ENCODE measurements at regions not wholly inside any gene's neighbourhood (a gene's known extent, or its start where the extent isn't known, plus 50 kb on each side); places are given as distances from the start of the nearest gene placed in this dataset.
"Not testable (repeated sequence)": the region's sequence is repeated elsewhere in the genome, so short reads cannot be mapped to it uniquely, and the experiment has no call there.

GRCh38 chr15:98075441-98075840, 114.9 kb downstream of the ARRDC4 start:
- ATAC-seq = no peak
- Mint-ChIP-seq H3K27ac (no peak overlapping the region), H3K9me3 (peaks cover 3% of the 10 kb centered on the region), H3K4me1 (peaks cover 6% of the 10 kb centered on the region), H3K36me3 (no peaks in the 10 kb centered on the region), H3K27me3 (no peaks in the 10 kb centered on the region), H3K4me3 (no peak overlapping the region)

- no peak overlapping the region for H3K4me3 Mint-ChIP-seq
- H3K27me3 Mint-ChIP-seq = no peaks in the 10 kb centered on the region
- H3K4me1 Mint-ChIP-seq = peaks cover 6% of the 10 kb centered on the region
- H3K27ac Mint-ChIP-seq = no peak overlapping the region
- no peak for ATAC-seq
- peaks cover 2% of the 10 kb centered on the region for H3K9me3 Mint-ChIP-seq
- H3K36me3 Mint-ChIP-seq = no peaks in the 10 kb centered on the region
These were observed 115.7 kb downstream of the ARRDC4 start for GRCh38 chr15:98076021-98076816.

GRCh38 chr15:98077186-98077585, 116.7 kb downstream of the ARRDC4 start:
- no peak for ATAC-seq
- Mint-ChIP-seq H3K4me1 (peaks cover 6% of the 10 kb centered on the region), H3K27me3 (no peaks in the 10 kb centered on the region), H3K9me3 (no peaks in the 10 kb centered on the region), H3K4me3 (no peak overlapping the region), H3K36me3 (no peaks in the 10 kb centered on the region), H3K27ac (no peak overlapping the region)

- Mint-ChIP-seq H3K27me3 (no peaks in the 10 kb centered on the region), H3K4me3 (no peak overlapping the region), H3K36me3 (no peaks in the 10 kb centered on the region), H3K4me1 (peaks cover 6% of the 10 kb centered on the region), H3K27ac (no peak overlapping the region), H3K9me3 (no peaks in the 10 kb centered on the region)
- no peak for ATAC-seq
These were observed 120.3 kb downstream of the ARRDC4 start for GRCh38 chr15:98080791-98081190.

GRCh38 chr15:98083203-98083910, 122.9 kb downstream of the ARRDC4 start:
- ATAC-seq = no peak
- Mint-ChIP-seq H3K9me3 (peaks cover 5% of the 10 kb centered on the region), H3K27ac (no peak overlapping the region)

GRCh38 chr15:98085003-98085639, 124.6 kb downstream of the ARRDC4 start:
- Mint-ChIP-seq H3K36me3 (no peaks in the 10 kb centered on the region), H3K27ac (no peak overlapping the region), H3K4me3 (no peak overlapping the region), H3K4me1 (no peaks in the 10 kb centered on the region), H3K9me3 (peaks cover 5% of the 10 kb centered on the region), H3K27me3 (no peaks in the 10 kb centered on the region)
- no peak for ATAC-seq

More at GRCh38 chr15:98083203-98083910, 122.9 kb downstream of the ARRDC4 start:
- Mint-ChIP-seq H3K36me3 (no peaks in the 10 kb centered on the region), H3K4me3 (no peak overlapping the region), H3K4me1 (no peaks in the 10 kb centered on the region), H3K27me3 (no peaks in the 10 kb centered on the region)

GRCh38 chr15:98088307-98088945, 127.9 kb downstream of the ARRDC4 start:
- H3K36me3 Mint-ChIP-seq, H3K9me3 Mint-ChIP-seq, H3K4me3 Mint-ChIP-seq, H3K4me1 Mint-ChIP-seq, H3K27ac Mint-ChIP-seq, H3K27me3 Mint-ChIP-seq: not testable (repeated sequence)
- peak; percentile 45 for ATAC-seq

- H3K4me3 Mint-ChIP-seq, ATAC-seq, H3K36me3 Mint-ChIP-seq, H3K27ac Mint-ChIP-seq, H3K4me1 Mint-ChIP-seq, H3K27me3 Mint-ChIP-seq: not testable (repeated sequence)
- peaks cover 12% of the 10 kb centered on the region for H3K9me3 Mint-ChIP-seq
These were observed 128.8 kb downstream of the ARRDC4 start for GRCh38 chr15:98089352-98089751.

- H3K27ac Mint-ChIP-seq, H3K36me3 Mint-ChIP-seq, H3K4me1 Mint-ChIP-seq, ATAC-seq, H3K4me3 Mint-ChIP-seq, H3K9me3 Mint-ChIP-seq, H3K27me3 Mint-ChIP-seq: not testable (repeated sequence)
These were observed 137.5 kb downstream of the ARRDC4 start for GRCh38 chr15:98097986-98098385.

- not testable (repeated sequence) for H3K27me3 Mint-ChIP-seq, ATAC-seq, H3K4me3 Mint-ChIP-seq, H3K36me3 Mint-ChIP-seq, H3K27ac Mint-ChIP-seq, H3K4me1 Mint-ChIP-seq, H3K9me3 Mint-ChIP-seq
These were observed 140.1 kb downstream of the ARRDC4 start for GRCh38 chr15:98100606-98101005.

GRCh38 chr15:98103570-98103969, 143.1 kb downstream of the ARRDC4 start:
- ATAC-seq = no peak
- Mint-ChIP-seq H3K27ac (no peak overlapping the region), H3K4me1 (no peaks in the 10 kb centered on the region), H3K4me3 (no peak overlapping the region), H3K36me3 (no peaks in the 10 kb centered on the region), H3K9me3 (no peaks in the 10 kb centered on the region), H3K27me3 (no peaks in the 10 kb centered on the region)

- H3K27ac Mint-ChIP-seq, H3K36me3 Mint-ChIP-seq, H3K4me1 Mint-ChIP-seq, ATAC-seq, H3K4me3 Mint-ChIP-seq, H3K9me3 Mint-ChIP-seq, H3K27me3 Mint-ChIP-seq: not testable (repeated sequence)
These were observed 144.1 kb downstream of the ARRDC4 start for GRCh38 chr15:98104386-98105151.

GRCh38 chr15:98106615-98107194, 146.2 kb downstream of the ARRDC4 start:
- H3K4me1 Mint-ChIP-seq, ATAC-seq, H3K4me3 Mint-ChIP-seq, H3K36me3 Mint-ChIP-seq, H3K27me3 Mint-ChIP-seq, H3K27ac Mint-ChIP-seq, H3K9me3 Mint-ChIP-seq: not testable (repeated sequence)

- H3K27me3 Mint-ChIP-seq = no peaks in the 10 kb centered on the region
- no peak overlapping the region for H3K27ac Mint-ChIP-seq
- H3K9me3 Mint-ChIP-seq = no peaks in the 10 kb centered on the region
- H3K36me3 Mint-ChIP-seq = no peaks in the 10 kb centered on the region
- H3K4me3 Mint-ChIP-seq = no peak overlapping the region
- ATAC-seq = no peak
- H3K4me1 Mint-ChIP-seq = no peaks in the 10 kb centered on the region
These were observed 151.3 kb downstream of the ARRDC4 start for GRCh38 chr15:98111806-98112205.

Measured in stimulated activated memory B cell treated with anti-CD40 and anti-IgM and Interleukin-4, amounts not matched to agents 10 μg/mL and 1 μg/mL and 100 μg/mL, for 72 hours (primary cell).